ENCODE measurements at regions not wholly inside any gene's neighbourhood (a gene's known extent, or its start where the extent isn't known, plus 50 kb on each side); places are given as distances from the start of the nearest gene placed in this dataset.

GRCh38 chr3:89983449-89983848 lies 876.0 kb downstream of the EPHA3 start:
- in situ Hi-C loops (cut with MboI): no loop called here
- ChIA-PET CTCF (ENCODE audit: low intra/inter-chr PET ratio) (no interaction called here), POLR2A (no interaction called here)
- no peaks in the 10 kb centered on the region for H3K9me3 ChIP-seq (replicated peaks; ENCODE audit: control insufficient read depth, insufficient read depth, low read depth, low read length)
- FAIRE-seq (no peak), ATAC-seq (no peak), DNase-seq (ENCODE audit: extremely low read depth in 1 of 4, low spot score in 3 of 4) (no peak)
- no peaks in the 10 kb centered on the region for H3K4me1 ChIP-seq (replicated peaks in 1 of 2; ENCODE audit: control insufficient read depth in 2 of 2, insufficient read depth in 2 of 2, low read length in 2 of 2)
- H3K79me2 ChIP-seq (ENCODE audit: control insufficient read depth, insufficient read depth, low read length): no peaks in the 10 kb centered on the region
- H3K4me3 ChIP-seq: no peak overlapping the region
- H2AFZ ChIP-seq (ENCODE audit: low read depth, low read length): no peak overlapping the region
- TF ChIP-seq CEBPG (CRISPR knock-in tag; IDR thresholded peaks at IDR 0.05) (no peak), CEBPG (tag; conservative IDR thresholded peaks at IDR 0.05 in 1 of 2, IDR thresholded peaks at IDR 0.05 in 1 of 2) (no peak), BRF2 (IDR thresholded peaks at IDR 0.05; ENCODE audit: borderline replicate concordance, insufficient read depth, insufficient read length) (no peak)
- H3K9me1 ChIP-seq (ENCODE audit: control insufficient read depth, insufficient read depth, low read length): no peaks in the 10 kb centered on the region
- no peak overlapping the region for H3K9ac ChIP-seq (ENCODE audit: insufficient read depth in 1 of 2, low read depth in 2 of 2, low read length in 2 of 2)
- H3K36me3 ChIP-seq (ENCODE audit: control insufficient read depth, insufficient read depth, low read length): no peaks in the 10 kb centered on the region
- no TSS peak for BruUV-seq (replicated peaks)
- intact Hi-C loops (cut with micrococcal nuclease): no loop called here
- H3K27ac ChIP-seq (ENCODE audit: extremely low read depth, low read depth, low read length): no peak overlapping the region
- H4K20me1 ChIP-seq (replicated peaks; ENCODE audit: control insufficient read depth, insufficient read depth, low read length): no peaks in the 10 kb centered on the region
- 4% methylated on average over 2 of the region's 2 CpGs for WGBS (ENCODE audit: insufficient coverage, low coverage, missing lambda C conversion rate)
- H3K4me2 ChIP-seq (ENCODE audit: insufficient read depth, low read length): no peak overlapping the region
- no peaks in the 10 kb centered on the region for H3K27me3 ChIP-seq (ENCODE audit: control insufficient read depth in 2 of 2, insufficient read depth in 2 of 2, low read length in 2 of 2)

- no peaks in the 10 kb centered on the region for H3K79me2 ChIP-seq (ENCODE audit: control insufficient read depth, insufficient read depth, low read length)
- in situ Hi-C loops (cut with MboI): no loop called here
- no peak overlapping the region for H3K4me2 ChIP-seq (ENCODE audit: insufficient read depth, low read length)
- intact Hi-C loops (cut with micrococcal nuclease): no loop called here
- no peak for ATAC-seq
- ChIA-PET CTCF (ENCODE audit: low intra/inter-chr PET ratio) (no interaction called here), POLR2A (no interaction called here)
- 0% methylated on average over 4 of the region's 4 CpGs for WGBS (ENCODE audit: insufficient coverage, low coverage, missing lambda C conversion rate)
- FAIRE-seq: no peak
- H2AFZ ChIP-seq (ENCODE audit: low read depth, low read length): no peak overlapping the region
- H3K9me3 ChIP-seq (replicated peaks; ENCODE audit: control insufficient read depth, insufficient read depth, low read depth, low read length): no peaks in the 10 kb centered on the region
- no peaks in the 10 kb centered on the region for H3K36me3 ChIP-seq (ENCODE audit: control insufficient read depth, insufficient read depth, low read length)
- H3K4me3 ChIP-seq: no peak overlapping the region
- no TSS peak for BruUV-seq (replicated peaks)
- no peak overlapping the region for H3K27ac ChIP-seq (ENCODE audit: extremely low read depth, low read depth, low read length)
- no peaks in the 10 kb centered on the region for H3K9me1 ChIP-seq (ENCODE audit: control insufficient read depth, insufficient read depth, low read length)
- H3K9ac ChIP-seq (ENCODE audit: insufficient read depth in 1 of 2, low read depth in 2 of 2, low read length in 2 of 2): no peak overlapping the region
- DNase-seq (ENCODE audit: extremely low read depth in 1 of 4, low spot score in 3 of 4): no peak
- no peaks in the 10 kb centered on the region for H4K20me1 ChIP-seq (replicated peaks; ENCODE audit: control insufficient read depth, insufficient read depth, low read length)
- no peaks in the 10 kb centered on the region for H3K4me1 ChIP-seq (replicated peaks in 1 of 2; ENCODE audit: control insufficient read depth in 2 of 2, insufficient read depth in 2 of 2, low read length in 2 of 2)
- no peaks in the 10 kb centered on the region for H3K27me3 ChIP-seq (ENCODE audit: control insufficient read depth in 2 of 2, insufficient read depth in 2 of 2, low read length in 2 of 2)
- TF ChIP-seq CHD2 (IDR thresholded peaks at IDR 0.05; ENCODE audit: low read depth, low read length) (no peak), PBX2 (CRISPR knock-in tag; IDR thresholded peaks at IDR 0.05; ENCODE audit: low read depth) (no peak), PBX2 (tag; conservative IDR thresholded peaks at IDR 0.05; ENCODE audit: low read depth) (no peak), TCF3 (CRISPR knock-in tag; IDR thresholded peaks at IDR 0.05) (no peak), ZNF57 (CRISPR knock-in tag; IDR thresholded peaks at IDR 0.05) (no peak), POLR2H (tag; IDR thresholded peaks at IDR 0.05; ENCODE audit: low read depth) (no peak), CGGBP1 (CRISPR knock-in tag; IDR thresholded peaks at IDR 0.05) (no peak), SNIP1 (IDR thresholded peaks at IDR 0.05; ENCODE audit: low read depth) (no peak)
Measured at GRCh38 chr3:90005281-90005847, 897.9 kb downstream of the EPHA3 start.
